H9 (cell line): ENCODE measurements at regions not wholly inside any gene's neighbourhood (a gene's known extent, or its start where the extent isn't known, plus 50 kb on each side); places are given as distances from the start of the nearest gene placed in this dataset.

Experiments
- DNase-seq: peaks from one replicate; pipeline ENCODE4 v3.0.0-alpha.2; 2017
- H2AFZ ChIP-seq: one replicate; pipeline ENCODE4 v1.6.1; 2013; ENCODE audit warnings: mild to moderate bottlenecking, low read length, control low read depth, moderate library complexity
- H2AK5ac ChIP-seq: 2 replicates; pipeline ENCODE4 v1.6.1; 2013; ENCODE audit warnings: low read length, control low read depth, mixed read lengths; ENCODE audit not compliant: insufficient read length
- H2BK120ac ChIP-seq: one replicate; pipeline ENCODE4 v1.6.1; 2013; ENCODE audit warnings: low read depth, mild to moderate bottlenecking, low read length, control low read depth, inconsistent platforms; ENCODE audit not compliant: poor library complexity, severe bottlenecking
- H2BK12ac ChIP-seq: 2 replicates; pipeline ENCODE4 v1.6.1; 2013; ENCODE audit warnings: low read length, control low read depth, mixed read lengths, low read depth; ENCODE audit not compliant: insufficient read length
- H2BK15ac ChIP-seq: 2 replicates; pipeline ENCODE4 v1.6.1; 2013; ENCODE audit warnings: low read depth, low read length, control low read depth
- H2BK20ac ChIP-seq: one replicate; pipeline ENCODE4 v1.6.1; 2013; ENCODE audit warnings: low read depth, mild to moderate bottlenecking, low read length, control low read depth, inconsistent platforms; ENCODE audit not compliant: poor library complexity, severe bottlenecking
- H2BK5ac ChIP-seq: 2 replicates; pipeline ENCODE4 v1.6.1; 2013; ENCODE audit warnings: low read length, control low read depth, mixed read lengths; ENCODE audit not compliant: insufficient read length
- H3K14ac ChIP-seq: 2 replicates; pipeline ENCODE4 v1.6.1; 2013; ENCODE audit warnings: low read length, control low read depth; ENCODE audit not compliant: insufficient read depth
- H3K18ac ChIP-seq: 2 replicates; pipeline ENCODE4 v1.6.1; 2013; ENCODE audit warnings: low read depth, mild to moderate bottlenecking, mixed read lengths, low read length, control low read depth; ENCODE audit not compliant: insufficient read length
- H3K23ac ChIP-seq: 2 replicates; pipeline ENCODE4 v1.6.1; 2013; ENCODE audit warnings: low read length, control low read depth, mixed read lengths, low read depth; ENCODE audit not compliant: insufficient read length
- H3K23me2 ChIP-seq: 2 replicates; pipeline ENCODE4 v1.6.1; 2013; ENCODE audit warnings: low read depth, mild to moderate bottlenecking, mixed read lengths, low read length, control low read depth; ENCODE audit not compliant: insufficient read length, poor library complexity, severe bottlenecking
- H3K27ac ChIP-seq: 2 replicates; pipeline ENCODE4 v1.5.1; 2013; ENCODE audit warnings: low read length, control low read depth, mixed read lengths, low read depth; ENCODE audit not compliant: insufficient read length
- H3K27me3 ChIP-seq: 2 replicates; pipeline ENCODE4 v1.6.1; 2013; ENCODE audit warnings: low read length, control low read depth, inconsistent platforms; ENCODE audit not compliant: insufficient read depth
- H3K4ac ChIP-seq: 2 replicates; pipeline ENCODE4 v1.6.1; 2013; ENCODE audit warnings: low read depth, mild to moderate bottlenecking, control low read depth, inconsistent platforms, low read length, moderate library complexity
- H3K4me1 ChIP-seq: 2 replicates; pipeline ENCODE4 v1.6.1; 2013; ENCODE audit warnings: low read length, control low read depth, inconsistent platforms; ENCODE audit not compliant: insufficient read depth
- H3K4me2 ChIP-seq: 2 replicates; pipeline ENCODE4 v1.6.1; 2013; ENCODE audit warnings: low read length, control low read depth, mixed read lengths; ENCODE audit not compliant: insufficient read length, insufficient read depth
- H3K56ac ChIP-seq: 2 replicates; pipeline ENCODE4 v1.6.1; 2013; ENCODE audit warnings: low read depth, mild to moderate bottlenecking, mixed read lengths, low read length, control low read depth; ENCODE audit not compliant: insufficient read length
- H3K79me1 ChIP-seq: 2 replicates; pipeline ENCODE4 v1.6.1; 2013; ENCODE audit warnings: low read depth, mild to moderate bottlenecking, moderate library complexity, low read length, control low read depth, inconsistent platforms; ENCODE audit not compliant: insufficient read depth, poor library complexity, severe bottlenecking
- H3K79me2 ChIP-seq: 2 replicates; pipeline ENCODE4 v1.6.1; 2013; ENCODE audit warnings: low read length, control low read depth, inconsistent platforms; ENCODE audit not compliant: insufficient read depth
- H3K9ac ChIP-seq: 2 replicates; pipeline ENCODE4 v1.6.1; 2013; ENCODE audit warnings: low read length, control low read depth, mixed read lengths; ENCODE audit not compliant: insufficient read length; ENCODE audit errors: extremely low read depth
- H3K9me3 ChIP-seq: one replicate; pipeline ENCODE4 v1.6.1; 2013; ENCODE audit warnings: low read depth, low read length, inconsistent platforms; ENCODE audit not compliant: control insufficient read depth
- H3T11ph ChIP-seq: one replicate; pipeline ENCODE4 v1.6.1; 2013; ENCODE audit warnings: mild to moderate bottlenecking, low read length, control low read depth, inconsistent platforms
- H4K20me1 ChIP-seq: one replicate; pipeline ENCODE4 v1.6.1; 2013; ENCODE audit not compliant: control insufficient read depth, insufficient read length, insufficient read depth
- H4K5ac ChIP-seq: 2 replicates; pipeline ENCODE4 v1.6.1; 2013; ENCODE audit warnings: low read depth, mild to moderate bottlenecking, mixed read lengths, low read length, control low read depth; ENCODE audit not compliant: insufficient read length
- H4K8ac ChIP-seq: replicated peaks from 2 replicates; pipeline ENCODE4 v1.6.1; 2013; ENCODE audit warnings: low read length, control low read depth, mixed read lengths, low read depth; ENCODE audit not compliant: insufficient read length
- H4K91ac ChIP-seq: 2 replicates; pipeline ENCODE4 v1.6.1; 2013; ENCODE audit warnings: low read depth, mild to moderate bottlenecking, moderate library complexity, mixed read lengths, low read length, control low read depth; ENCODE audit not compliant: insufficient read length
- H3K27ac Mint-ChIP-seq, 3 experiments: 2 replicates in 2 of 3; 3 replicates in 1 of 3; pipeline ENCODE4 v1.8.0; 2020 to 2021; ENCODE audit warnings: mixed read lengths in 3 of 3, mild to moderate bottlenecking in 1 of 3, moderate library complexity in 1 of 3
- H3K27me3 Mint-ChIP-seq: 2 replicates; pipeline ENCODE4 v1.8.0; 2021; ENCODE audit warnings: low read depth, mild to moderate bottlenecking, moderate library complexity, mixed read lengths
- H3K36me3 Mint-ChIP-seq, 3 experiments: 2 replicates in 2 of 3; 3 replicates in 1 of 3; pipeline ENCODE4 v1.8.0; 2020 to 2021; ENCODE audit warnings: low read depth in 3 of 3, mixed read lengths in 3 of 3; ENCODE audit not compliant: insufficient read depth in 1 of 3
- H3K4me1 Mint-ChIP-seq, 2 experiments: 2 replicates each; pipeline ENCODE4 v1.8.0; 2020; ENCODE audit warnings: mixed read lengths in 2 of 2
- H3K4me3 Mint-ChIP-seq, 2 experiments: 2 replicates in 1 of 2; 3 replicates in 1 of 2; pipeline ENCODE4 v1.8.0; 2020 to 2021; ENCODE audit warnings: mild to moderate bottlenecking in 2 of 2, mixed read lengths in 2 of 2, moderate library complexity in 1 of 2
- H3K9me3 Mint-ChIP-seq, 2 experiments: 2 replicates in 1 of 2; 3 replicates in 1 of 2; pipeline ENCODE4 v1.8.0; 2020; ENCODE audit warnings: mild to moderate bottlenecking in 2 of 2, mixed read lengths in 2 of 2, moderate library complexity in 1 of 2
- CTCF ChIP-seq: fragments of 200-600 bp; sonication (generic); conservative IDR thresholded peaks from 3 replicates; pipeline ENCODE4 v1.8.0; 2021; ENCODE audit warnings: antibody characterized with exemption, mild to moderate bottlenecking
- WGBS: extraction: QIAGEN DNeasy Blood & Tissue Kit; methylation state at CpG from one replicate; pipeline ENCODE4 v1.1.7; 2013; ENCODE audit warnings: missing lambda C conversion rate, low lambda C conversion rate, mixed read lengths; ENCODE audit not compliant: insufficient read length; ENCODE audit errors: extremely low coverage; 5-methylcytosine and 5-hydroxymethylcytosine counted together

GRCh38 chr5:125559296-125559695, 812.9 kb upstream of the ZNF608 start:
- Histone ChIP-seq H2BK12ac (no peak overlapping the region), H2BK5ac (no peak overlapping the region), H3T11ph (no peak overlapping the region), H3K9ac (no peak overlapping the region), H3K23me2 (no peaks in the 10 kb centered on the region), H4K20me1 (no peaks in the 10 kb centered on the region), H3K4me2 (no peak overlapping the region), H3K56ac (no peak overlapping the region), H3K79me1 (no peaks in the 10 kb centered on the region), H3K23ac (no peak overlapping the region), H4K8ac (no peak overlapping the region), H2AFZ (no peak overlapping the region), H2AK5ac (no peak overlapping the region), H3K9me3 (no peaks in the 10 kb centered on the region), H2BK15ac (no peak overlapping the region), H4K91ac (no peak overlapping the region), H3K27ac (no peak overlapping the region), H3K27me3 (no peaks in the 10 kb centered on the region), H4K5ac (no peak overlapping the region), H3K18ac (no peak overlapping the region), H3K14ac (no peak overlapping the region), H2BK20ac (no peak overlapping the region), H2BK120ac (no peak overlapping the region), H3K4me1 (no peaks in the 10 kb centered on the region), H3K79me2 (no peaks in the 10 kb centered on the region), H3K4ac (no peak overlapping the region)
- Mint-ChIP-seq H3K27me3 (no peaks in the 10 kb centered on the region), H3K36me3 (no peaks in the 10 kb centered on the region), H3K9me3 (no peaks in the 10 kb centered on the region), H3K4me1 (peaks cover 0 to 3% of the 10 kb centered on the region in 2 experiments; a peak in 1 of 4 replicates), H3K27ac (no peak overlapping the region), H3K4me3 (no peak overlapping the region)
- no CpG with 5 or more reads among the region's 2 CpGs for WGBS
- no peak for TF ChIP-seq CTCF
- no peak for DNase-seq
